Keratinocyte (primary cell): ENCODE measurements at regions not wholly inside any gene's neighbourhood (a gene's known extent, or its start where the extent isn't known, plus 50 kb on each side); places are given as distances from the start of the nearest gene placed in this dataset.

Source experiments
- DNase-seq: peaks from one replicate; pipeline ENCODE4 v3.0.0-alpha.2; 2011; ENCODE audit warnings: low read depth, missing footprints, low spot score
- FAIRE-seq: peaks from 2 replicates; lab custom pipeline; 2011; peaks lifted over from hg19 to GRCh38; lab: Jason Lieb, UNC
- H2AFZ ChIP-seq: 2 replicates; pipeline ENCODE4 v1.6.0; 2012; ENCODE audit warnings: low read length, control low read depth, inconsistent platforms; ENCODE audit not compliant: control insufficient read depth
- H3K27ac ChIP-seq: 2 replicates; pipeline ENCODE4 v1.5.1; 2011; ENCODE audit warnings: low read length; ENCODE audit not compliant: control insufficient read depth, insufficient read depth
- H3K27me3 ChIP-seq: 3 replicates; pipeline ENCODE4 v1.6.0; 2011; ENCODE audit warnings: low read length; ENCODE audit not compliant: control insufficient read depth, insufficient read depth; ENCODE audit errors: extremely low read depth
- H3K36me3 ChIP-seq, 2 experiments: 2 replicates in 1 of 2; 3 replicates in 1 of 2; pipeline ENCODE4 v1.5.1; 2011; ENCODE audit warnings: low read length in 2 of 2, mild to moderate bottlenecking in 1 of 2; ENCODE audit not compliant: control insufficient read depth in 2 of 2, insufficient read depth in 2 of 2; ENCODE audit errors: extremely low read depth in 1 of 2
- H3K4me1 ChIP-seq: 3 replicates; pipeline ENCODE4 v1.5.1; 2011; ENCODE audit warnings: low read length; ENCODE audit not compliant: control insufficient read depth, insufficient read depth; ENCODE audit errors: extremely low read depth
- H3K4me2 ChIP-seq: 3 replicates; pipeline ENCODE4 v1.6.0; 2011; ENCODE audit warnings: low read depth, low read length; ENCODE audit not compliant: control insufficient read depth, insufficient read depth; ENCODE audit errors: extremely low read depth
- H3K4me3 ChIP-seq, 3 experiments: fragments of 200-600 bp in 1 of 3; sonication (generic) in 1 of 3; 2 replicates in 2 of 3; 3 replicates in 1 of 3; pipeline ENCODE4 v1.5.1; 2011 to 2016; ENCODE audit warnings: low read length in 3 of 3, mild to moderate bottlenecking in 3 of 3, control low read depth in 2 of 3, inconsistent platforms in 1 of 3, low read depth in 1 of 3, mixed read lengths in 1 of 3, mixed run types in 1 of 3, moderate library complexity in 1 of 3; ENCODE audit not compliant: control insufficient read depth in 2 of 3, insufficient read depth in 2 of 3; ENCODE audit errors: extremely low read depth in 1 of 3
- H3K79me2 ChIP-seq: 2 replicates; pipeline ENCODE4 v1.6.0; 2012; ENCODE audit warnings: low read length; ENCODE audit not compliant: control insufficient read depth, insufficient read depth
- H3K9ac ChIP-seq: 3 replicates; pipeline ENCODE4 v1.6.0; 2011; ENCODE audit warnings: low read length; ENCODE audit not compliant: control insufficient read depth, insufficient read depth; ENCODE audit errors: extremely low read depth
- H3K9me1 ChIP-seq: 3 replicates; pipeline ENCODE4 v1.6.0; 2011; ENCODE audit warnings: low read length; ENCODE audit not compliant: control insufficient read depth, insufficient read depth; ENCODE audit errors: extremely low read depth
- H3K9me3 ChIP-seq: 2 replicates; pipeline ENCODE4 v1.5.1; 2012; ENCODE audit warnings: low read depth, low read length; ENCODE audit not compliant: control insufficient read depth
- H4K20me1 ChIP-seq: 3 replicates; pipeline ENCODE4 v1.6.0; 2011; ENCODE audit warnings: low read length; ENCODE audit not compliant: control insufficient read depth, insufficient read depth; ENCODE audit errors: extremely low read depth
- CTCF ChIP-seq, 3 experiments: IDR thresholded peaks in 1 of 3; conservative IDR thresholded peaks in 1 of 3; optimal IDR thresholded peaks in 1 of 3; 2 replicates in 2 of 3; 3 replicates in 1 of 3; pipeline versions ENCODE3 to v1.5.1; 2011; ENCODE audit warnings: low read length in 3 of 3, mild to moderate bottlenecking in 3 of 3, moderate library complexity in 2 of 3, control low read depth in 1 of 3, inconsistent platforms in 1 of 3; ENCODE audit not compliant: insufficient read depth in 2 of 3; ENCODE audit errors: extremely low read depth in 1 of 3
- EZH2 ChIP-seq: IDR thresholded peaks from one replicate; pipeline ENCODE4 v1.6.1; 2012; ENCODE audit warnings: inconsistent platforms, mild to moderate bottlenecking, low read length, moderate library complexity
- dilution Hi-C: fragments of 300-500 bp; cut with MboI; formaldehyde crosslinking; loops from one replicate; pipeline ENCODE4 v1.7.0; 2020; ENCODE audit warnings: low sequenced_read_pairs; ENCODE audit not compliant: extremely low pct_ligation_motif_present

- H3K9me1 ChIP-seq: no peaks in the 10 kb centered on the region
- no peaks in the 10 kb centered on the region for H4K20me1 ChIP-seq
- no peak overlapping the region for H2AFZ ChIP-seq
- no peaks in the 10 kb centered on the region for H3K9me3 ChIP-seq
- DNase-seq (no peak), FAIRE-seq (no peak)
- no peak overlapping the region for H3K4me2 ChIP-seq
- no peaks in the 10 kb centered on the region for H3K4me1 ChIP-seq
- H3K4me3 ChIP-seq: no peak overlapping the region
- no peaks in the 10 kb centered on the region for H3K36me3 ChIP-seq
- no peak overlapping the region for H3K9ac ChIP-seq
- H3K27me3 ChIP-seq: no peaks in the 10 kb centered on the region
- H3K27ac ChIP-seq: no peak overlapping the region
- dilution Hi-C loops: no loop called here
- TF ChIP-seq CTCF (optimal IDR thresholded peaks at IDR 0.05 in 1 of 3, IDR thresholded peaks at IDR 0.05 in 1 of 3, conservative IDR thresholded peaks at IDR 0.05 in 1 of 3; ENCODE audit: extremely low read depth in 1 of 3, insufficient read depth in 2 of 3, low read length in 3 of 3) (no peak), EZH2 (no peak)
- H3K79me2 ChIP-seq: no peaks in the 10 kb centered on the region
Observed at GRCh38 chr9:73294336-73294735, 142.7 kb downstream of the ANXA1 start.

DNA sequence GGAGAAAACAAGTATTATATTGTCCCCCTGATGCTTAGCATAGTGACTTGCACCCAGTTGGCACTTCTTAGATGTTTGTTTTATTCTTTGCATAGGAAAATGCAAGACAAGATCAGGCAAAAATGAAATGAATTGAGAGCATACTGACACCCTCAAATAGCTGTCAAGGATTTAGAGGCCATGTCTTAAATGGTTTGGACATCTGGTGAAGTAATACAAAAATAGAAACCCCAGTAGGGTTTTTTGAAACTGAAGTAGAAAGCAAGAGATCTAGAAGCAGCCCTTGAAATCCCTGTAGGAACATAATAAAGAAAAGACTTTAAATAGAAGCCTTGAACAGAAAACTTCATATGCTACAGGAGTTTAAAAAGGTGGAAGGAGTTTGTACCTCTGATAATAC is 174.3 kb downstream of the ANXA1 start:
- Histone ChIP-seq H3K27ac (no peak overlapping the region), H3K9me1 (no peaks in the 10 kb centered on the region), H2AFZ (no peak overlapping the region), H4K20me1 (no peaks in the 10 kb centered on the region), H3K4me3 (no peak overlapping the region), H3K27me3 (no peaks in the 10 kb centered on the region), H3K9me3 (no peaks in the 10 kb centered on the region), H3K4me2 (no peak overlapping the region), H3K4me1 (no peaks in the 10 kb centered on the region), H3K36me3 (no peaks in the 10 kb centered on the region), H3K9ac (no peak overlapping the region), H3K79me2 (no peaks in the 10 kb centered on the region)
- no peak for FAIRE-seq
- DNase-seq: no peak
- dilution Hi-C loops: no loop called here
- TF ChIP-seq EZH2 (no peak), CTCF (optimal IDR thresholded peaks at IDR 0.05 in 1 of 3, IDR thresholded peaks at IDR 0.05 in 1 of 3, conservative IDR thresholded peaks at IDR 0.05 in 1 of 3; ENCODE audit: extremely low read depth in 1 of 3, insufficient read depth in 2 of 3, low read length in 3 of 3) (no peak)
